ENCODE measurements at regions not wholly inside any gene's neighbourhood (a gene's known extent, or its start where the extent isn't known, plus 50 kb on each side); places are given as distances from the start of the nearest gene placed in this dataset.

GRCh38 chr12:89213139-89213538, 139.2 kb downstream of the DUSP6 start:
- Histone ChIP-seq H3K36me3 (ENCODE audit: control insufficient read depth, insufficient read depth, low read length) (no peaks in the 10 kb centered on the region), H3K27ac (ENCODE audit: insufficient read depth, low read depth, low read length, poor library complexity, severe bottlenecking) (no peak overlapping the region), H3K4me1 (ENCODE audit: control insufficient read depth, insufficient read depth, low read length) (no peaks in the 10 kb centered on the region), H3K9me3 (ENCODE audit: control insufficient read depth, low read length) (no peaks in the 10 kb centered on the region), H3K4me3 (ENCODE audit: insufficient read depth, low read depth, low read length) (no peak overlapping the region), H3K27me3 (ENCODE audit: control insufficient read depth, insufficient read depth, low read length, poor library complexity, severe bottlenecking) (no peaks in the 10 kb centered on the region)
- WGBS, 2 experiments: 95% methylated on average over 1 of the region's 1 CpG; no CpG with 5 or more reads in 1 of the 2 experiments

DNA sequence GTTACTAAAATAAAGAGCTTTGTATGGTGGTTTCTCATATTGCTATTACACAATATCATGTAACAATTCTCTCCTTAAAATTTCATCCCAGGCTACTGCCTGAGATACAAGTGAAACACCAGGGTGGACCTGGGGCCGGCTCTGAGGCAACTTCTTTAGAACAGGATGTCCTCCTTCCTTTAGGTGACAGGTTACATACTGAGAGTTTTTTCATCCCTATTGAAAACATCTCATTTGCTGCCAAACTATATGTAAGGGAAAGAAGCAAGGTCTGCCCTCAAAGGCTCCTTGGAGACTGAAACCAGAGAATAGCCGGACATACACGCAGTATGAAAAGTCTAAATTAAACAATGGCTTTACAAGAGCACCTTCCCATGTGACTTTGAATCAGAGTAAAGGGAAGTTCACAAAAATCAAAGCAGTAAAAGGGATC, 139.9 kb downstream of the DUSP6 start:
- Histone ChIP-seq H3K27ac (ENCODE audit: insufficient read depth, low read depth, low read length, poor library complexity, severe bottlenecking) (no peak overlapping the region), H3K9me3 (ENCODE audit: control insufficient read depth, low read length) (no peaks in the 10 kb centered on the region), H3K4me3 (ENCODE audit: insufficient read depth, low read depth, low read length) (no peak overlapping the region), H3K36me3 (ENCODE audit: control insufficient read depth, insufficient read depth, low read length) (no peaks in the 10 kb centered on the region), H3K27me3 (ENCODE audit: control insufficient read depth, insufficient read depth, low read length, poor library complexity, severe bottlenecking) (no peaks in the 10 kb centered on the region), H3K4me1 (ENCODE audit: control insufficient read depth, insufficient read depth, low read length) (no peaks in the 10 kb centered on the region)
- WGBS, 2 experiments: 92 to 93% methylated on average over 3 of the region's 3 CpGs

GRCh38 chr12:89211456-89211855, 140.8 kb downstream of the DUSP6 start:
- H3K36me3 ChIP-seq (ENCODE audit: control insufficient read depth, insufficient read depth, low read length): no peaks in the 10 kb centered on the region
- no peaks in the 10 kb centered on the region for H3K27me3 ChIP-seq (ENCODE audit: control insufficient read depth, insufficient read depth, low read length, poor library complexity, severe bottlenecking)
- no peaks in the 10 kb centered on the region for H3K4me1 ChIP-seq (ENCODE audit: control insufficient read depth, insufficient read depth, low read length)
- H3K9me3 ChIP-seq (ENCODE audit: control insufficient read depth, low read length): no peaks in the 10 kb centered on the region
- 84 to 95% methylated on average over 1 of the region's 1 CpG for WGBS, 2 experiments
- H3K27ac ChIP-seq (ENCODE audit: insufficient read depth, low read depth, low read length, poor library complexity, severe bottlenecking): no peak overlapping the region
- no peak overlapping the region for H3K4me3 ChIP-seq (ENCODE audit: insufficient read depth, low read depth, low read length)

DNA sequence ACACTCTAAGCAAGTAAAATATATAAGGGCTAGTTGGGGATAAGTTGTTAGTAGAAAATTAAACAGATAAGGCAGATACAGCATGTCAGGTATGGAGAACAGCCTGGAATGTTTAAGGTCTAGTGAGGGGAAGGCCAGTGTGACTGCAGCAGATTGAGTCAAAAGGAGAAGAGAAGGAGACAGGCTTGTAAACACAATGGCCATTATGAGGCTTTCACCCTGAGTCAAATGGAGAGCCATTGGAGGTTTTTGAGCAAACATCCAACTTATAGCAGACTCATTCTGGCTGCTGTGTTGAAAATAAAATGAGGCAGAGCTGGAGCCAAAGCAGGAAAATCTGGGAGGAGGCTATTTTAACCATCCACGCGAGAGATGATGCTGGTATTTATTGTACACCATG, 142.0 kb downstream of the DUSP6 start:
- 84 to 86% methylated on average over 1 to 2 of the region's 2 CpGs for WGBS, 2 experiments
- Histone ChIP-seq H3K9me3 (ENCODE audit: control insufficient read depth, low read length) (no peaks in the 10 kb centered on the region), H3K36me3 (ENCODE audit: control insufficient read depth, insufficient read depth, low read length) (no peaks in the 10 kb centered on the region), H3K27me3 (ENCODE audit: control insufficient read depth, insufficient read depth, low read length, poor library complexity, severe bottlenecking) (no peaks in the 10 kb centered on the region), H3K4me1 (ENCODE audit: control insufficient read depth, insufficient read depth, low read length) (no peaks in the 10 kb centered on the region), H3K4me3 (ENCODE audit: insufficient read depth, low read depth, low read length) (no peak overlapping the region), H3K27ac (ENCODE audit: insufficient read depth, low read depth, low read length, poor library complexity, severe bottlenecking) (no peak overlapping the region)

DNA sequence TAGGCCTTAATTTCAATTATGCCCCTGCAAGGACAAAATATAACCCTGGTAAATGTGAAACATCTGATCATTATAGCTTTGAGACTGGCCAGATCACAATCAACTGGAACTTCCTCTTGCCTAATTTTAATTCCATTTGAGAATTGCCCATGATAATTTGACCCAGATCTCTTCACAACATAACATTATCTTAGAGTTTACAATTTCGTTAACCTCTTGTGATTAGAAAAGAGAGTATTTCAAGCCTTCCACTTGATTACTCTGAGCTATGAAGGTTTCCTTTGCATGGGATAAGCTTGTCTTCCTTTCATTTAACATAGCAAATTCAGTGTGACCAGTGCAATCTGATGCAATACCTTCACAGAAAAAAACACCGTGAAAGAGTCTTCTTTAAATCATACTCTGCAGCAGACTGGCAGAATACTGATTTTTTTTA, 143.6 kb downstream of the DUSP6 start:
- no peaks in the 10 kb centered on the region for H3K36me3 ChIP-seq (ENCODE audit: control insufficient read depth, insufficient read depth, low read length)
- H3K9me3 ChIP-seq (ENCODE audit: control insufficient read depth, low read length): no peaks in the 10 kb centered on the region
- H3K4me3 ChIP-seq (ENCODE audit: insufficient read depth, low read depth, low read length): no peak overlapping the region
- H3K27ac ChIP-seq (ENCODE audit: insufficient read depth, low read depth, low read length, poor library complexity, severe bottlenecking): no peak overlapping the region
- WGBS, 2 experiments: 69 to 84% methylated on average over 2 of the region's 2 CpGs
- no peaks in the 10 kb centered on the region for H3K4me1 ChIP-seq (ENCODE audit: control insufficient read depth, insufficient read depth, low read length)
- H3K27me3 ChIP-seq (ENCODE audit: control insufficient read depth, insufficient read depth, low read length, poor library complexity, severe bottlenecking): no peaks in the 10 kb centered on the region

GRCh38 chr12:89206390-89206789, 145.9 kb downstream of the DUSP6 start:
- Histone ChIP-seq H3K4me1 (ENCODE audit: control insufficient read depth, insufficient read depth, low read length) (no peaks in the 10 kb centered on the region), H3K4me3 (ENCODE audit: insufficient read depth, low read depth, low read length) (no peak overlapping the region), H3K9me3 (ENCODE audit: control insufficient read depth, low read length) (no peaks in the 10 kb centered on the region), H3K27ac (ENCODE audit: insufficient read depth, low read depth, low read length, poor library complexity, severe bottlenecking) (no peak overlapping the region), H3K36me3 (ENCODE audit: control insufficient read depth, insufficient read depth, low read length) (no peaks in the 10 kb centered on the region), H3K27me3 (ENCODE audit: control insufficient read depth, insufficient read depth, low read length, poor library complexity, severe bottlenecking) (no peaks in the 10 kb centered on the region)
- 95 to 98% methylated on average over 1 of the region's 1 CpG for WGBS, 2 experiments

GRCh38 chr12:89205517-89205916, 146.8 kb downstream of the DUSP6 start:
- H3K9me3 ChIP-seq (ENCODE audit: control insufficient read depth, low read length): no peaks in the 10 kb centered on the region
- H3K27me3 ChIP-seq (ENCODE audit: control insufficient read depth, insufficient read depth, low read length, poor library complexity, severe bottlenecking): no peaks in the 10 kb centered on the region
- no peak overlapping the region for H3K4me3 ChIP-seq (ENCODE audit: insufficient read depth, low read depth, low read length)
- no peaks in the 10 kb centered on the region for H3K36me3 ChIP-seq (ENCODE audit: control insufficient read depth, insufficient read depth, low read length)
- no peak overlapping the region for H3K27ac ChIP-seq (ENCODE audit: insufficient read depth, low read depth, low read length, poor library complexity, severe bottlenecking)
- 89 to 97% methylated on average over 2 of the region's 2 CpGs for WGBS, 2 experiments
- H3K4me1 ChIP-seq (ENCODE audit: control insufficient read depth, insufficient read depth, low read length): no peaks in the 10 kb centered on the region

DNA sequence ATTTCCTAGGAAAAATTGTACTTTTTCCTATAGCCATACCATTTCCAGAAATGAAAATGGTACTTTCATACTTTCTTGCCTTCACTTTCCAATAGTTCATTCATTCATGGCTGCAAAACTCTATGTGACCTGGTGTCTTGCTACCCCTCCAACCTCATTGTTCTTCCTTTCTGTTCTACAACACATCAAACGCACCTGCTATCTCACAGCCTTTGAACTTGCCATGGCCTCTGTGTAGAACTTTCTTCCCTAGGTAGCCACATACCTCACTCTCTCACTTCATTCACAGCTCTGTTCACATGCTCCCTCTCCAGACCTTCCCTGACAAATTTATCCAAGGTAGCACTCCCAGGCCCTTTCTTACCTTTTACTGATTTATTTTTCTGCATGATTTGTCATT, 149.2 kb downstream of the DUSP6 start:
- Histone ChIP-seq H3K27ac (ENCODE audit: insufficient read depth, low read depth, low read length, poor library complexity, severe bottlenecking) (no peak overlapping the region), H3K4me3 (ENCODE audit: insufficient read depth, low read depth, low read length) (no peak overlapping the region), H3K27me3 (ENCODE audit: control insufficient read depth, insufficient read depth, low read length, poor library complexity, severe bottlenecking) (no peaks in the 10 kb centered on the region), H3K9me3 (ENCODE audit: control insufficient read depth, low read length) (no peaks in the 10 kb centered on the region), H3K36me3 (ENCODE audit: control insufficient read depth, insufficient read depth, low read length) (no peaks in the 10 kb centered on the region), H3K4me1 (ENCODE audit: control insufficient read depth, insufficient read depth, low read length) (no peaks in the 10 kb centered on the region)
- WGBS, 2 experiments: 88 to 91% methylated on average over 1 of the region's 1 CpG

DNA sequence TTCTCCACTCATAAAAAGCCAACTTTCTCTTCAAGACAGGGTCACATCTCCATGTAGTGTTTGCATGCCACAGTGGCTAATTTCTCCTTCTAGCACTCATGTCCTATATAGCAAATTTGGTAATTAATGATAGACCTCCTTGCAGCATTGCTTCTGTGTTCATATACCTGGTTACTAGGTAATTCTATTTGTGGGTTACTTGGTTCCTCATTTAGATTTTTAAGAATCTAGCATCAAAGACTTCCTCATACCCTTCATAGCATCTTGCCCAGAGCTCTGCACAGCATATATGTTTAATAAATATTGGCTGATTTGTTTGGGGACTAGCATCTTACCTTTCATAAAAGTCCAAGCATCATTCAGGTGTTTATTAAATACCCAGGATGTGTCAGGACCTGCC, 152.1 kb downstream of the DUSP6 start:
- Histone ChIP-seq H3K4me1 (ENCODE audit: control insufficient read depth, insufficient read depth, low read length) (no peaks in the 10 kb centered on the region), H3K27ac (ENCODE audit: insufficient read depth, low read depth, low read length, poor library complexity, severe bottlenecking) (no peak overlapping the region), H3K9me3 (ENCODE audit: control insufficient read depth, low read length) (no peaks in the 10 kb centered on the region), H3K4me3 (ENCODE audit: insufficient read depth, low read depth, low read length) (no peak overlapping the region), H3K36me3 (ENCODE audit: control insufficient read depth, insufficient read depth, low read length) (no peaks in the 10 kb centered on the region), H3K27me3 (ENCODE audit: control insufficient read depth, insufficient read depth, low read length, poor library complexity, severe bottlenecking) (no peaks in the 10 kb centered on the region)

- H3K27ac ChIP-seq (ENCODE audit: insufficient read depth, low read depth, low read length, poor library complexity, severe bottlenecking): no peak overlapping the region
- WGBS, 2 experiments: 90 to 91% methylated on average over 2 of the region's 2 CpGs
- no peaks in the 10 kb centered on the region for H3K4me1 ChIP-seq (ENCODE audit: control insufficient read depth, insufficient read depth, low read length)
- no peaks in the 10 kb centered on the region for H3K27me3 ChIP-seq (ENCODE audit: control insufficient read depth, insufficient read depth, low read length, poor library complexity, severe bottlenecking)
- H3K36me3 ChIP-seq (ENCODE audit: control insufficient read depth, insufficient read depth, low read length): no peaks in the 10 kb centered on the region
- H3K9me3 ChIP-seq (ENCODE audit: control insufficient read depth, low read length): no peaks in the 10 kb centered on the region
- H3K4me3 ChIP-seq (ENCODE audit: insufficient read depth, low read depth, low read length): no peak overlapping the region
Measured at GRCh38 chr12:89195470-89195869, 156.8 kb downstream of the DUSP6 start.

GRCh38 chr12:89194683-89195082, 157.6 kb downstream of the DUSP6 start:
- no peak overlapping the region for H3K27ac ChIP-seq (ENCODE audit: insufficient read depth, low read depth, low read length, poor library complexity, severe bottlenecking)
- H3K4me1 ChIP-seq (ENCODE audit: control insufficient read depth, insufficient read depth, low read length): no peaks in the 10 kb centered on the region
- no peak overlapping the region for H3K4me3 ChIP-seq (ENCODE audit: insufficient read depth, low read depth, low read length)
- no peaks in the 10 kb centered on the region for H3K36me3 ChIP-seq (ENCODE audit: control insufficient read depth, insufficient read depth, low read length)
- no peaks in the 10 kb centered on the region for H3K27me3 ChIP-seq (ENCODE audit: control insufficient read depth, insufficient read depth, low read length, poor library complexity, severe bottlenecking)
- 95 to 96% methylated on average over 5 of the region's 5 CpGs for WGBS, 2 experiments
- H3K9me3 ChIP-seq (ENCODE audit: control insufficient read depth, low read length): no peaks in the 10 kb centered on the region
